GM12801 (cell line): ENCODE measurements at regions not wholly inside any gene's neighbourhood (a gene's known extent, or its start where the extent isn't known, plus 50 kb on each side); places are given as distances from the start of the nearest gene placed in this dataset.

Source experiments
- CTCF ChIP-seq: IDR thresholded peaks from one replicate; pipeline ENCODE4 v1.5.1; 2011; ENCODE audit warnings: control low read depth; ENCODE audit not compliant: insufficient read length; ENCODE audit errors: extremely low read depth

GRCh38 chr13:29993716-29994488, 143.5 kb upstream of the UBL3 start:
- TF ChIP-seq CTCF: no peak

GRCh38 chr13:29993196-29993595, 142.8 kb upstream of the UBL3 start:
- TF ChIP-seq CTCF: no peak

GRCh38 chr13:29991343-29991742, 140.9 kb upstream of the UBL3 start:
- TF ChIP-seq CTCF: no peak

GRCh38 chr13:29987340-29987739, 136.9 kb upstream of the UBL3 start:
- TF ChIP-seq CTCF: no peak

GRCh38 chr13:29980339-29980738, 129.9 kb upstream of the UBL3 start:
- no peak for TF ChIP-seq CTCF

- no peak for TF ChIP-seq CTCF
Observed at GRCh38 chr13:29978211-29978610, 127.8 kb upstream of the UBL3 start.

GRCh38 chr13:29977476-29978120, 127.2 kb upstream of the UBL3 start:
- no peak for TF ChIP-seq CTCF
